ENCODE measurements at regions not wholly inside any gene's neighbourhood (a gene's known extent, or its start where the extent isn't known, plus 50 kb on each side); places are given as distances from the start of the nearest gene placed in this dataset.

- no peak for TF ChIP-seq CTCF (IDR thresholded peaks at IDR 0.05; ENCODE audit: extremely low read depth, missing control alignments)
- DNase-seq (ENCODE audit: low spot score) = no peak
Observed at GRCh38 chr1:181173761-181174447, 85.4 kb downstream of the IER5 start.

- DNase-seq (ENCODE audit: low spot score) = no peak
- no peak for TF ChIP-seq CTCF (IDR thresholded peaks at IDR 0.05; ENCODE audit: extremely low read depth, missing control alignments)
Observed at GRCh38 chr1:181174861-181175260, 86.4 kb downstream of the IER5 start.

GRCh38 chr1:181175356-181175910 is 86.9 kb downstream of the IER5 start:
- no peak for TF ChIP-seq CTCF (IDR thresholded peaks at IDR 0.05; ENCODE audit: extremely low read depth, missing control alignments)
- DNase-seq (ENCODE audit: low spot score) = no peak

GRCh38 chr1:181175955-181176354 is 87.5 kb downstream of the IER5 start:
- DNase-seq (ENCODE audit: low spot score) = no peak
- no peak for TF ChIP-seq CTCF (IDR thresholded peaks at IDR 0.05; ENCODE audit: extremely low read depth, missing control alignments)

GRCh38 chr1:181178241-181178879 is 89.9 kb downstream of the IER5 start:
- no peak for TF ChIP-seq CTCF (IDR thresholded peaks at IDR 0.05; ENCODE audit: extremely low read depth, missing control alignments)
- no peak for DNase-seq (ENCODE audit: low spot score)

GRCh38 chr1:181179279-181179986 is 90.9 kb downstream of the IER5 start:
- no peak for TF ChIP-seq CTCF (IDR thresholded peaks at IDR 0.05; ENCODE audit: extremely low read depth, missing control alignments)
- no peak for DNase-seq (ENCODE audit: low spot score)

- no peak for TF ChIP-seq CTCF (IDR thresholded peaks at IDR 0.05; ENCODE audit: extremely low read depth, missing control alignments)
- peak; percentile 53 for DNase-seq (ENCODE audit: low spot score)
Observed at GRCh38 chr1:181179987-181180365, 91.5 kb downstream of the IER5 start.
